HEK293 (cell line): ENCODE measurements at regions not wholly inside any gene's neighbourhood (a gene's known extent, or its start where the extent isn't known, plus 50 kb on each side); places are given as distances from the start of the nearest gene placed in this dataset.

ENCODE experiments used
- CTCF ChIA-PET: fragments of 350-600 bp; formaldehyde crosslinking; extraction: SDS; loops from one replicate; lab custom pipeline; 2021; ENCODE audit warnings: antibody characterized with exemption; lab: Yijun Ruan, JAX
- POLR2A ChIA-PET: fragments of 300-600 bp; formaldehyde crosslinking; extraction: SDS; loops from one replicate; lab custom pipeline; 2020; ENCODE audit warnings: antibody characterized with exemption, inconsistent platforms; lab: Yijun Ruan, JAX
- H3K27ac ChIP-seq: fragments of 200-500 bp; sonication (Bioruptor generic); 2 replicates; pipeline ENCODE4 v1.5.1; 2014; ENCODE audit warnings: low read depth, low read length, control low read depth, inconsistent platforms; ENCODE audit errors: extremely low read depth
- H3K36me3 ChIP-seq, 2 experiments: fragments of 200-500 bp in 1 of 2; sonication (Bioruptor generic) in 1 of 2; 1 replicate in 1 of 2; 2 replicates in 1 of 2; pipeline ENCODE4 v1.5.1; 2014 to 2017; ENCODE audit warnings: inconsistent platforms in 2 of 2, low read length in 2 of 2; ENCODE audit not compliant: control insufficient read depth in 2 of 2, insufficient read depth in 1 of 2
- H3K4me1 ChIP-seq: fragments of 200-500 bp; sonication (Bioruptor generic); 2 replicates; pipeline ENCODE4 v1.5.1; 2014; ENCODE audit warnings: mild to moderate bottlenecking, low read length, inconsistent platforms; ENCODE audit not compliant: control insufficient read depth, insufficient read depth
- H3K4me3 ChIP-seq: 2 replicates; pipeline ENCODE4 v1.5.1; 2011; ENCODE audit warnings: low read depth, mild to moderate bottlenecking, control low read depth, low read length, moderate library complexity
- H3K9me3 ChIP-seq: fragments of 200-500 bp; sonication (Bioruptor generic); 2 replicates; pipeline ENCODE4 v1.5.1; 2014; ENCODE audit warnings: low read depth, low read length, inconsistent platforms; ENCODE audit not compliant: control insufficient read depth, insufficient read depth
- ATF2 ChIP-seq: fragments of 450-650 bp; formaldehyde crosslinking; IDR thresholded peaks from 2 replicates; pipeline ENCODE4 v1.5.1; 2016; ENCODE audit warnings: missing biosample characterization, missing genetic modification characterization, low read depth
- GLIS2 ChIP-seq: fragments of 450-650 bp; formaldehyde crosslinking; IDR thresholded peaks from 2 replicates; pipeline ENCODE4 v1.5.1; 2016; ENCODE audit warnings: missing biosample characterization, missing genetic modification characterization
- HIC1 ChIP-seq: fragments of 450-650 bp; formaldehyde crosslinking; IDR thresholded peaks from 2 replicates; pipeline ENCODE4 v1.5.1; 2016; ENCODE audit warnings: missing biosample characterization, missing genetic modification characterization
- HOXC10 ChIP-seq: sonication (generic); formaldehyde crosslinking; IDR thresholded peaks from 2 replicates; pipeline ENCODE4 v1.8.1; 2023; ENCODE audit warnings: mild to moderate bottlenecking, missing genetic modification reagents
- INSM2 ChIP-seq: fragments of 450-650 bp; formaldehyde crosslinking; IDR thresholded peaks from 2 replicates; pipeline ENCODE4 v1.5.1; 2016; ENCODE audit warnings: missing biosample characterization, missing genetic modification characterization
- KLF16 ChIP-seq: fragments of 450-650 bp; formaldehyde crosslinking; IDR thresholded peaks from 2 replicates; pipeline ENCODE4 v1.5.1; 2017; ENCODE audit warnings: missing biosample characterization, missing genetic modification characterization
- PRDM1 ChIP-seq: fragments of 450-650 bp; formaldehyde crosslinking; IDR thresholded peaks from 2 replicates; pipeline ENCODE4; 2016; ENCODE audit warnings: missing biosample characterization, missing genetic modification characterization
- TSHZ1 ChIP-seq: fragments of 450-650 bp; formaldehyde crosslinking; IDR thresholded peaks from 2 replicates; pipeline ENCODE4 v1.5.1; 2016; ENCODE audit warnings: missing biosample characterization, missing genetic modification characterization, borderline replicate concordance
- YY2 ChIP-seq: fragments of 450-650 bp; formaldehyde crosslinking; IDR thresholded peaks from 2 replicates; pipeline ENCODE4 v1.5.1; 2016; ENCODE audit warnings: missing biosample characterization, missing genetic modification characterization
- ZBTB11 ChIP-seq: fragments of 450-650 bp; formaldehyde crosslinking; conservative IDR thresholded peaks from 2 replicates; pipeline ENCODE4 v1.5.1; 2016; ENCODE audit warnings: low read depth, missing biosample characterization, missing genetic modification characterization
- ZNF112 ChIP-seq: fragments of 450-650 bp; formaldehyde crosslinking; IDR thresholded peaks from 2 replicates; pipeline ENCODE4 v1.5.0; 2017; ENCODE audit warnings: missing biosample characterization, missing genetic modification characterization
- ZNF114 ChIP-seq: fragments of 450-650 bp; formaldehyde crosslinking; IDR thresholded peaks from 2 replicates; pipeline ENCODE4 v1.5.0; 2017; ENCODE audit warnings: missing biosample characterization, missing genetic modification characterization
- ZNF146 ChIP-seq: fragments of 450-650 bp; formaldehyde crosslinking; IDR thresholded peaks from 2 replicates; pipeline ENCODE4 v1.5.1; 2016; ENCODE audit warnings: missing biosample characterization, missing genetic modification characterization
- ZNF24 ChIP-seq: fragments of 450-650 bp; formaldehyde crosslinking; IDR thresholded peaks from 2 replicates; pipeline ENCODE4 v1.5.1; 2016; ENCODE audit warnings: missing biosample characterization, missing genetic modification characterization
- ZNF248 ChIP-seq: fragments of 450-650 bp; formaldehyde crosslinking; IDR thresholded peaks from 2 replicates; pipeline ENCODE4 v1.5.1; 2017; ENCODE audit warnings: missing biosample characterization, missing genetic modification characterization
- ZNF274 ChIP-seq, 2 experiments: fragments of 200-500 bp in 1 of 2; fragments of 450-650 bp in 1 of 2; sonication (Bioruptor generic) in 1 of 2; formaldehyde crosslinking in 1 of 2; IDR thresholded peaks; 2 replicates each; pipeline versions ENCODE4 v1.5.1 to v1.6.1; 2014 to 2016; ENCODE audit warnings: borderline replicate concordance in 1 of 2, inconsistent platforms in 1 of 2, low read length in 1 of 2, missing biosample characterization in 1 of 2, missing genetic modification characterization in 1 of 2
- ZNF501 ChIP-seq: fragments of 450-650 bp; formaldehyde crosslinking; IDR thresholded peaks from 2 replicates; pipeline ENCODE4 v1.5.1; 2016; ENCODE audit warnings: missing biosample characterization, missing genetic modification characterization
- ZNF514 ChIP-seq: fragments of 450-650 bp; formaldehyde crosslinking; IDR thresholded peaks from 2 replicates; pipeline ENCODE4 v1.5.1; 2016; ENCODE audit warnings: missing biosample characterization, missing genetic modification characterization
- ZNF645 ChIP-seq: fragments of 450-650 bp; formaldehyde crosslinking; IDR thresholded peaks from 2 replicates; pipeline ENCODE4; 2016; ENCODE audit warnings: missing biosample characterization, missing genetic modification characterization
- ZNF792 ChIP-seq: fragments of 450-650 bp; formaldehyde crosslinking; IDR thresholded peaks from 2 replicates; pipeline ENCODE4 v1.5.1; 2016; ENCODE audit warnings: missing biosample characterization, missing genetic modification characterization

- no peaks in the 10 kb centered on the region for H3K36me3 ChIP-seq
- no peak overlapping the region for H3K4me3 ChIP-seq
- POLR2A ChIA-PET: no interaction called here
- H3K9me3 ChIP-seq: no peaks in the 10 kb centered on the region
- CTCF ChIA-PET: interaction anchor here (0.6 kb wide), 1 partner anchor 233 kb away, joined by 3 read pairs; no protein-coding TSS in a partner anchor
- H3K27ac ChIP-seq: no peak overlapping the region
- TF ChIP-seq TSHZ1 (tag by site-specific recombination) (no peak), ZNF114 (tag by site-specific recombination) (no peak), ZNF792 (tag by site-specific recombination) (no peak), ZNF501 (tag by site-specific recombination) (no peak), ZNF146 (tag by site-specific recombination) (no peak), ZNF248 (tag by site-specific recombination) (no peak), ZBTB11 (tag by site-specific recombination) (no peak), YY2 (tag by site-specific recombination) (no peak), ZNF112 (no peak), INSM2 (tag by site-specific recombination) (no peak), ZNF24 (tag by site-specific recombination) (no peak), HOXC10 (CRISPR knock-in tag) (no peak), PRDM1 (no peak), GLIS2 (tag by site-specific recombination) (no peak), ATF2 (tag by site-specific recombination) (no peak)
- TF ChIP-seq, all 188 proteins: peak for 0
- no peaks in the 10 kb centered on the region for H3K4me1 ChIP-seq
These were observed 171.6 kb upstream of the MITF start for GRCh38 chr3:69567710-69568052.

- CTCF ChIA-PET: interaction anchor here (0.6 kb wide), 1 partner anchor 233 kb away, joined by 3 read pairs; no protein-coding TSS in a partner anchor
- H3K4me1 ChIP-seq: no peaks in the 10 kb centered on the region
- TF ChIP-seq ZNF645 (tag by site-specific recombination) (no peak), ZNF274 (IDR thresholded peaks at IDR 0.05; ENCODE audit: low read length) (no peak), ZNF274 (tag by site-specific recombination; IDR thresholded peaks at IDR 0.05; ENCODE audit: borderline replicate concordance) (no peak), ZNF514 (no peak), KLF16 (tag by site-specific recombination) (no peak), HIC1 (tag by site-specific recombination) (no peak)
- TF ChIP-seq, all 188 proteins: peak for 0
- H3K4me3 ChIP-seq: no peak overlapping the region
- no peak overlapping the region for H3K27ac ChIP-seq
- POLR2A ChIA-PET: interaction anchor here (0.7 to 1.0 kb wide), 2 partner anchors 105 to 126 kb away, joined by 5 to 6 read pairs; no protein-coding TSS in a partner anchor
- H3K36me3 ChIP-seq: no peaks in the 10 kb centered on the region
- no peaks in the 10 kb centered on the region for H3K9me3 ChIP-seq
These were observed 172.1 kb upstream of the MITF start for GRCh38 chr3:69567023-69567709.
